WTC11 (cell line): ENCODE measurements at regions not wholly inside any gene's neighbourhood (a gene's known extent, or its start where the extent isn't known, plus 50 kb on each side); places are given as distances from the start of the nearest gene placed in this dataset.

ENCODE experiments used
- ATAC-seq: fragments of 200-7000 bp; cut with Tn5 transposase; 2 replicates; pipeline ENCODE4 v1.10.0; 2021; ENCODE audit warnings: mild to moderate bottlenecking, moderate library complexity
- CTCF ChIA-PET: fragments of 300-600 bp; sonication (Branson Sonifier 250); formaldehyde crosslinking; loops from one replicate; lab custom pipeline; 2021; ENCODE audit warnings: antibody characterized with exemption; lab: Charles Lee
- POLR2A ChIA-PET: fragments of 350-600 bp; sonication (Branson Sonifier 250); formaldehyde crosslinking; loops from one replicate; lab custom pipeline; 2021; ENCODE audit warnings: antibody characterized with exemption; lab: Charles Lee
- DNase-seq: peaks from one replicate; pipeline ENCODE4 v3.0.0; 2021; ENCODE audit warnings: low spot score
- H3K27ac Mint-ChIP-seq: 2 replicates; pipeline ENCODE4 v1.8.0; 2021; ENCODE audit warnings: mixed read lengths
- H3K27me3 Mint-ChIP-seq: 2 replicates; pipeline ENCODE4 v1.8.0; 2021; ENCODE audit warnings: low read depth, mild to moderate bottlenecking, moderate library complexity, mixed read lengths
- H3K36me3 Mint-ChIP-seq: 2 replicates; pipeline ENCODE4 v1.8.0; 2021; ENCODE audit warnings: mixed read lengths
- H3K4me1 Mint-ChIP-seq: 2 replicates; pipeline ENCODE4 v1.8.0; 2022; ENCODE audit warnings: mixed read lengths
- H3K4me3 Mint-ChIP-seq: 2 replicates; pipeline ENCODE4 v1.8.0; 2021; ENCODE audit warnings: mild to moderate bottlenecking, moderate library complexity, mixed read lengths
- H3K9me3 Mint-ChIP-seq: 2 replicates; pipeline ENCODE4 v1.8.0; 2021; ENCODE audit warnings: mixed read lengths
- GABPB1 ChIP-seq: sonication (generic); formaldehyde crosslinking; IDR thresholded peaks from 2 replicates; pipeline ENCODE4 v1.8.1; 2023; ENCODE audit warnings: mild to moderate bottlenecking, missing genetic modification reagents
- GTF2I ChIP-seq: fragments of 250-450 bp; sonication (Bioruptor Pico); conservative IDR thresholded peaks from 2 replicates; pipeline ENCODE4 v1.4.0; 2021; ENCODE audit warnings: mild to moderate bottlenecking
- JUN ChIP-seq: sonication (generic); formaldehyde crosslinking; IDR thresholded peaks from 2 replicates; pipeline ENCODE4 v1.8.0; 2023; ENCODE audit warnings: mild to moderate bottlenecking, missing genetic modification reagents
- SOX15 ChIP-seq: fragments of 250-450 bp; sonication (Bioruptor Pico); IDR thresholded peaks from 2 replicates; pipeline ENCODE4 v1.9.0; 2021; ENCODE audit warnings: mild to moderate bottlenecking
- TEAD1 ChIP-seq: sonication (generic); formaldehyde crosslinking; IDR thresholded peaks from 2 replicates; pipeline ENCODE4 v1.8.0; 2022; ENCODE audit warnings: mild to moderate bottlenecking, missing genetic modification reagents
- ZNF232 ChIP-seq: sonication (generic); formaldehyde crosslinking; IDR thresholded peaks from 2 replicates; pipeline ENCODE4 v1.8.0; 2022; ENCODE audit warnings: mild to moderate bottlenecking, missing genetic modification reagents
- TF ChIP-seq, protein P1 (sequence below): fragments of 250-450 bp; sonication (Bioruptor Pico); IDR thresholded peaks from 2 replicates; pipeline ENCODE4 v2.1.2; 2022; ENCODE audit warnings: mild to moderate bottlenecking, moderate library complexity
- TF ChIP-seq, protein P2 (sequence below): fragments of 250-450 bp; sonication (Bioruptor Pico); conservative IDR thresholded peaks from 2 replicates; pipeline ENCODE4 v1.9.0; 2021; ENCODE audit warnings: mild to moderate bottlenecking
- TF ChIP-seq, protein P3 (sequence below): sonication (generic); formaldehyde crosslinking; IDR thresholded peaks from 2 replicates; pipeline ENCODE4 v1.8.1; 2023; ENCODE audit warnings: mild to moderate bottlenecking, moderate library complexity, missing genetic modification reagents
- TF ChIP-seq, protein P4 (sequence below): sonication (generic); formaldehyde crosslinking; IDR thresholded peaks from 2 replicates; pipeline ENCODE4 v1.8.0; 2022; ENCODE audit warnings: mild to moderate bottlenecking, missing genetic modification reagents
- TF ChIP-seq, protein P5 (sequence below): sonication (generic); formaldehyde crosslinking; IDR thresholded peaks from 2 replicates; pipeline ENCODE4 v1.8.1; 2023; ENCODE audit warnings: mild to moderate bottlenecking, missing genetic modification reagents, borderline replicate concordance
- TF ChIP-seq, protein P6 (sequence below): sonication (generic); formaldehyde crosslinking; IDR thresholded peaks from 2 replicates; pipeline ENCODE4 v1.8.1; 2022; ENCODE audit warnings: low read depth, missing genetic modification reagents, borderline replicate concordance
- TF ChIP-seq, protein P7 (sequence below): sonication (generic); formaldehyde crosslinking; conservative IDR thresholded peaks from 2 replicates; pipeline ENCODE4 v1.8.1; 2023; ENCODE audit warnings: mild to moderate bottlenecking, low read depth, missing genetic modification reagents, moderate library complexity
- TF ChIP-seq, protein P8 (sequence below): sonication (generic); formaldehyde crosslinking; IDR thresholded peaks from 2 replicates; pipeline ENCODE4 v1.8.1; 2023; ENCODE audit warnings: mild to moderate bottlenecking, missing genetic modification reagents, moderate library complexity
- TF ChIP-seq, protein P9 (sequence below): sonication (generic); formaldehyde crosslinking; IDR thresholded peaks from 2 replicates; pipeline ENCODE4 v1.8.1; 2022; ENCODE audit warnings: missing genetic modification reagents, borderline replicate concordance

DNA sequence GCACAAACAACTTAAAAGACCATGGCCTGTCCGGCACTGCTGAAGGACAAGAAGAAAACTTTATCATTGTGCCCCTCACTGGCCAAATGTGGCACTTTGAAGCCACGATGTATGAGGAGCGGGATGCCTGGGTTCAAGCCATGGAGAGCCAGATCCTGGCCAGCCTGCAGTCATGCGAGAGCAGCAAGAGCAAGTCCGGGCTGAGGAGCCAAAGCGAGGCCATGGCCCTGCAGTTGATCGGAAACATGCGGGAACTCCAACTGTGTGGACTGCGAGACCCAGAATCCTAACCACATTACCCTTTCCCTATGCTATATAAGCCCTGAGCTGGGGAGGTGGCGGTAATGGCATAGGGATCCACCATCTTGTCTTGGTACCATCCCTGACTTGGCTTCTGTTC lies 497.9 kb downstream of the ANXA1 start:
- TF ChIP-seq GABPB1 (CRISPR knock-in tag) (no peak), SOX15 (CRISPR knock-in tag) (no peak), TEAD1 (no peak), JUN (CRISPR knock-in tag) (no peak), GTF2I (no peak)
- TF ChIP-seq, protein P1, sequence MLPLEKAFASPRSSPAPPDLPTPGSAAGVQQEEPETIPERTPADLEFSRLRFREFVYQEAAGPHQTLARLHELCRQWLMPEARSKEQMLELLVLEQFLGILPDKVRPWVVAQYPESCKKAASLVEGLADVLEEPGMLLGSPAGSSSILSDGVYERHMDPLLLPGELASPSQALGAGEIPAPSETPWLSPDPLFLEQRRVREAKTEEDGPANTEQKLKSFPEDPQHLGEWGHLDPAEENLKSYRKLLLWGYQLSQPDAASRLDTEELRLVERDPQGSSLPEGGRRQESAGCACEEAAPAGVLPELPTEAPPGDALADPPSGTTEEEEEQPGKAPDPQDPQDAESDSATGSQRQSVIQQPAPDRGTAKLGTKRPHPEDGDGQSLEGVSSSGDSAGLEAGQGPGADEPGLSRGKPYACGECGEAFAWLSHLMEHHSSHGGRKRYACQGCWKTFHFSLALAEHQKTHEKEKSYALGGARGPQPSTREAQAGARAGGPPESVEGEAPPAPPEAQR: no peak
- TF ChIP-seq, protein P2, sequence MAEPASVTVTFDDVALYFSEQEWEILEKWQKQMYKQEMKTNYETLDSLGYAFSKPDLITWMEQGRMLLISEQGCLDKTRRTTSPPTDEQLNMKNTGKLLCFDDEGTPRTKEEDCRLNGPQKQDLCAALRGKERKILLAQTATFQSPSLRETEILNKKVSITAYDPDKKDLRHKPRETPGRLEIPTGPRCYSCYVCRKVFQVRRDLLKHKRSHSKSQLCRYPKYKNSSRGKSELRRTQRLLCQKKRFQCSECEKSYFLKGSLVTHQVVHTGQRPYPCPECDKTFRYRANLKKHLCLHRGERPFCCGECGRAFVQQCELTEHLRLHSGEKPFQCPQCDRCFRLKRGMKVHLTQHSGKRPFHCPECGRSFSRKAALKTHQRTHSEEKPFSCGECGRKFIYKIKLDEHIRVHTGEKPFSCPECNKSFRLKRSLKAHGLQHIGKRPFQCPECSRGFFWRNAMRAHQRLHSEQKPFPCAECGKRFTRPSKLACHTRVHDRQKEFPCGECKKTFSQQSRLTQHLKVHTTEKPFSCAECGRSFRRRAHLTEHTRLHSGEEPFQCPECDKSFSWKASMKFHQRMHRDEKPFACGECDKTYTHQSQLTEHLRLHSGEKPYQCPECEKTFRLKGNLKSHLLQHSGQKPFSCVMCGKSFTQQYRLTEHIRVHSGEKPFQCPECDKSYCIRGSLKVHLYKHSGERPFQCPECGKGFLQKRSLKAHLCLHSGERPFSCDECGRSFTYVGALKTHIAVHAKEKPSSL (CRISPR knock-in tag): no peak
- TF ChIP-seq, protein P3, sequence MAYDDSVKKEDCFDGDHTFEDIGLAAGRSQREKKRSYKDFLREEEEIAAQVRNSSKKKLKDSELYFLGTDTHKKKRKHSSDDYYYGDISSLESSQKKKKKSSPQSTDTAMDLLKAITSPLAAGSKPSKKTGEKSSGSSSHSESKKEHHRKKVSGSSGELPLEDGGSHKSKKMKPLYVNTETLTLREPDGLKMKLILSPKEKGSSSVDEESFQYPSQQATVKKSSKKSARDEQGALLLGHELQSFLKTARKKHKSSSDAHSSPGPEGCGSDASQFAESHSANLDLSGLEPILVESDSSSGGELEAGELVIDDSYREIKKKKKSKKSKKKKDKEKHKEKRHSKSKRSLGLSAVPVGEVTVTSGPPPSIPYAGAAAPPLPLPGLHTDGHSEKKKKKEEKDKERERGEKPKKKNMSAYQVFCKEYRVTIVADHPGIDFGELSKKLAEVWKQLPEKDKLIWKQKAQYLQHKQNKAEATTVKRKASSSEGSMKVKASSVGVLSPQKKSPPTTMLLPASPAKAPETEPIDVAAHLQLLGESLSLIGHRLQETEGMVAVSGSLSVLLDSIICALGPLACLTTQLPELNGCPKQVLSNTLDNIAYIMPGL (CRISPR knock-in tag): no peak
- TF ChIP-seq, protein P4, sequence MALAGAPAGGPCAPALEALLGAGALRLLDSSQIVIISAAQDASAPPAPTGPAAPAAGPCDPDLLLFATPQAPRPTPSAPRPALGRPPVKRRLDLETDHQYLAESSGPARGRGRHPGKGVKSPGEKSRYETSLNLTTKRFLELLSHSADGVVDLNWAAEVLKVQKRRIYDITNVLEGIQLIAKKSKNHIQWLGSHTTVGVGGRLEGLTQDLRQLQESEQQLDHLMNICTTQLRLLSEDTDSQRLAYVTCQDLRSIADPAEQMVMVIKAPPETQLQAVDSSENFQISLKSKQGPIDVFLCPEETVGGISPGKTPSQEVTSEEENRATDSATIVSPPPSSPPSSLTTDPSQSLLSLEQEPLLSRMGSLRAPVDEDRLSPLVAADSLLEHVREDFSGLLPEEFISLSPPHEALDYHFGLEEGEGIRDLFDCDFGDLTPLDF (CRISPR knock-in tag): no peak
- TF ChIP-seq, protein P5, sequence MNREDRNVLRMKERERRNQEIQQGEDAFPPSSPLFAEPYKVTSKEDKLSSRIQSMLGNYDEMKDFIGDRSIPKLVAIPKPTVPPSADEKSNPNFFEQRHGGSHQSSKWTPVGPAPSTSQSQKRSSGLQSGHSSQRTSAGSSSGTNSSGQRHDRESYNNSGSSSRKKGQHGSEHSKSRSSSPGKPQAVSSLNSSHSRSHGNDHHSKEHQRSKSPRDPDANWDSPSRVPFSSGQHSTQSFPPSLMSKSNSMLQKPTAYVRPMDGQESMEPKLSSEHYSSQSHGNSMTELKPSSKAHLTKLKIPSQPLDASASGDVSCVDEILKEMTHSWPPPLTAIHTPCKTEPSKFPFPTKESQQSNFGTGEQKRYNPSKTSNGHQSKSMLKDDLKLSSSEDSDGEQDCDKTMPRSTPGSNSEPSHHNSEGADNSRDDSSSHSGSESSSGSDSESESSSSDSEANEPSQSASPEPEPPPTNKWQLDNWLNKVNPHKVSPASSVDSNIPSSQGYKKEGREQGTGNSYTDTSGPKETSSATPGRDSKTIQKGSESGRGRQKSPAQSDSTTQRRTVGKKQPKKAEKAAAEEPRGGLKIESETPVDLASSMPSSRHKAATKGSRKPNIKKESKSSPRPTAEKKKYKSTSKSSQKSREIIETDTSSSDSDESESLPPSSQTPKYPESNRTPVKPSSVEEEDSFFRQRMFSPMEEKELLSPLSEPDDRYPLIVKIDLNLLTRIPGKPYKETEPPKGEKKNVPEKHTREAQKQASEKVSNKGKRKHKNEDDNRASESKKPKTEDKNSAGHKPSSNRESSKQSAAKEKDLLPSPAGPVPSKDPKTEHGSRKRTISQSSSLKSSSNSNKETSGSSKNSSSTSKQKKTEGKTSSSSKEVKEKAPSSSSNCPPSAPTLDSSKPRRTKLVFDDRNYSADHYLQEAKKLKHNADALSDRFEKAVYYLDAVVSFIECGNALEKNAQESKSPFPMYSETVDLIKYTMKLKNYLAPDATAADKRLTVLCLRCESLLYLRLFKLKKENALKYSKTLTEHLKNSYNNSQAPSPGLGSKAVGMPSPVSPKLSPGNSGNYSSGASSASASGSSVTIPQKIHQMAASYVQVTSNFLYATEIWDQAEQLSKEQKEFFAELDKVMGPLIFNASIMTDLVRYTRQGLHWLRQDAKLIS (CRISPR knock-in tag): no peak
- TF ChIP-seq, protein P6, sequence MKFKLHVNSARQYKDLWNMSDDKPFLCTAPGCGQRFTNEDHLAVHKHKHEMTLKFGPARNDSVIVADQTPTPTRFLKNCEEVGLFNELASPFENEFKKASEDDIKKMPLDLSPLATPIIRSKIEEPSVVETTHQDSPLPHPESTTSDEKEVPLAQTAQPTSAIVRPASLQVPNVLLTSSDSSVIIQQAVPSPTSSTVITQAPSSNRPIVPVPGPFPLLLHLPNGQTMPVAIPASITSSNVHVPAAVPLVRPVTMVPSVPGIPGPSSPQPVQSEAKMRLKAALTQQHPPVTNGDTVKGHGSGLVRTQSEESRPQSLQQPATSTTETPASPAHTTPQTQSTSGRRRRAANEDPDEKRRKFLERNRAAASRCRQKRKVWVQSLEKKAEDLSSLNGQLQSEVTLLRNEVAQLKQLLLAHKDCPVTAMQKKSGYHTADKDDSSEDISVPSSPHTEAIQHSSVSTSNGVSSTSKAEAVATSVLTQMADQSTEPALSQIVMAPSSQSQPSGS (CRISPR knock-in tag): no peak
- no peak for DNase-seq
- ChIA-PET POLR2A (no interaction called here), CTCF (no interaction called here)
- no peak overlapping the region for H3K4me3 Mint-ChIP-seq
- peaks cover 8% of the 10 kb centered on the region for H3K9me3 Mint-ChIP-seq
- H3K36me3 Mint-ChIP-seq: no peaks in the 10 kb centered on the region
- H3K27me3 Mint-ChIP-seq: no peaks in the 10 kb centered on the region
- H3K27ac Mint-ChIP-seq: peak overlapping the region; percentile 31; the same call in 1 of the 2 replicates
- ATAC-seq: no peak
- H3K4me1 Mint-ChIP-seq: no peaks in the 10 kb centered on the region

DNA sequence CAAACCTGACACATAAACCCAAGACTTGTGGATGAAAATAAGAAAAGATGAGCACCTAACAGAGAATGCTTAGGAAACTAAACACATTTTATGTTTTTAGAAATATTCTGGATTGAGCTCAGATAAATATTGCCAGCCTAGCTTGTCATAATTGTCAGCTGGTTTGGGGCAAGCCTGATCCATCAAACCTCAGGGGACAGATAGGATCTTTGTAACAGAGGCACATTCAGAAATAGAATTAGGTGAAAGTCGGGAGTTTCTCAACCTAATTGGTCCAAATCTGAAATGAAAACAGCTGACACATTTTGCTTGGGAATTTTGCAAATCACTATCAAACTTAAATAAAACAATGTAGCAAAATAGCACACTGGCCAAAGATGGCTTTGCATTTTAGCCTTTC lies 503.7 kb downstream of the ANXA1 start:
- no peaks in the 10 kb centered on the region for H3K27me3 Mint-ChIP-seq
- no peak for ATAC-seq
- CTCF ChIA-PET: no interaction called here
- TF ChIP-seq, protein P7, sequence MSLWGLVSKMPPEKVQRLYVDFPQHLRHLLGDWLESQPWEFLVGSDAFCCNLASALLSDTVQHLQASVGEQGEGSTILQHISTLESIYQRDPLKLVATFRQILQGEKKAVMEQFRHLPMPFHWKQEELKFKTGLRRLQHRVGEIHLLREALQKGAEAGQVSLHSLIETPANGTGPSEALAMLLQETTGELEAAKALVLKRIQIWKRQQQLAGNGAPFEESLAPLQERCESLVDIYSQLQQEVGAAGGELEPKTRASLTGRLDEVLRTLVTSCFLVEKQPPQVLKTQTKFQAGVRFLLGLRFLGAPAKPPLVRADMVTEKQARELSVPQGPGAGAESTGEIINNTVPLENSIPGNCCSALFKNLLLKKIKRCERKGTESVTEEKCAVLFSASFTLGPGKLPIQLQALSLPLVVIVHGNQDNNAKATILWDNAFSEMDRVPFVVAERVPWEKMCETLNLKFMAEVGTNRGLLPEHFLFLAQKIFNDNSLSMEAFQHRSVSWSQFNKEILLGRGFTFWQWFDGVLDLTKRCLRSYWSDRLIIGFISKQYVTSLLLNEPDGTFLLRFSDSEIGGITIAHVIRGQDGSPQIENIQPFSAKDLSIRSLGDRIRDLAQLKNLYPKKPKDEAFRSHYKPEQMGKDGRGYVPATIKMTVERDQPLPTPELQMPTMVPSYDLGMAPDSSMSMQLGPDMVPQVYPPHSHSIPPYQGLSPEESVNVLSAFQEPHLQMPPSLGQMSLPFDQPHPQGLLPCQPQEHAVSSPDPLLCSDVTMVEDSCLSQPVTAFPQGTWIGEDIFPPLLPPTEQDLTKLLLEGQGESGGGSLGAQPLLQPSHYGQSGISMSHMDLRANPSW (CRISPR knock-in tag): no peak
- TF ChIP-seq SOX15 (CRISPR knock-in tag) (no peak), JUN (CRISPR knock-in tag) (no peak), ZNF232 (no peak)
- TF ChIP-seq, protein P8, sequence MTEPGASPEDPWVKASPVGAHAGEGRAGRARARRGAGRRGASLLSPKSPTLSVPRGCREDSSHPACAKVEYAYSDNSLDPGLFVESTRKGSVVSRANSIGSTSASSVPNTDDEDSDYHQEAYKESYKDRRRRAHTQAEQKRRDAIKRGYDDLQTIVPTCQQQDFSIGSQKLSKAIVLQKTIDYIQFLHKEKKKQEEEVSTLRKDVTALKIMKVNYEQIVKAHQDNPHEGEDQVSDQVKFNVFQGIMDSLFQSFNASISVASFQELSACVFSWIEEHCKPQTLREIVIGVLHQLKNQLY (CRISPR knock-in tag): no peak
- TF ChIP-seq, protein P9, sequence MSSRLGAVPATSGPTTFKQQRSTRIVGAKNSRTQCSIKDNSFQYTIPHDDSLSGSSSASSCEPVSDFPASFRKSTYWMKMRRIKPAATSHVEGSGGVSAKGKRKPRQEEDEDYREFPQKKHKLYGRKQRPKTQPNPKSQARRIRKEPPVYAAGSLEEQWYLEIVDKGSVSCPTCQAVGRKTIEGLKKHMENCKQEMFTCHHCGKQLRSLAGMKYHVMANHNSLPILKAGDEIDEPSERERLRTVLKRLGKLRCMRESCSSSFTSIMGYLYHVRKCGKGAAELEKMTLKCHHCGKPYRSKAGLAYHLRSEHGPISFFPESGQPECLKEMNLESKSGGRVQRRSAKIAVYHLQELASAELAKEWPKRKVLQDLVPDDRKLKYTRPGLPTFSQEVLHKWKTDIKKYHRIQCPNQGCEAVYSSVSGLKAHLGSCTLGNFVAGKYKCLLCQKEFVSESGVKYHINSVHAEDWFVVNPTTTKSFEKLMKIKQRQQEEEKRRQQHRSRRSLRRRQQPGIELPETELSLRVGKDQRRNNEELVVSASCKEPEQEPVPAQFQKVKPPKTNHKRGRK (CRISPR knock-in tag): no peak
- TF ChIP-seq, protein P6 (CRISPR knock-in tag): no peak

More for the DNA sequence above, 503.7 kb downstream of the ANXA1 start:
- Mint-ChIP-seq H3K36me3 (no peaks in the 10 kb centered on the region), H3K27ac (no peak overlapping the region), H3K4me1 (peaks cover 36% of the 10 kb centered on the region), H3K9me3 (peaks cover 3% of the 10 kb centered on the region; the same call in 1 of the 2 replicates), H3K4me3 (no peak overlapping the region)
- POLR2A ChIA-PET: no interaction called here
- DNase-seq: no peak
